ENCODE measurements at regions not wholly inside any gene's neighbourhood (a gene's known extent, or its start where the extent isn't known, plus 50 kb on each side); places are given as distances from the start of the nearest gene placed in this dataset.
A peak's percentile ranks its signal among the peaks of the same experiment; 100 is the strongest.
"Not testable (repeated sequence)": the region's sequence is repeated elsewhere in the genome, so short reads cannot be mapped to it uniquely, and the experiment has no call there.

DNA sequence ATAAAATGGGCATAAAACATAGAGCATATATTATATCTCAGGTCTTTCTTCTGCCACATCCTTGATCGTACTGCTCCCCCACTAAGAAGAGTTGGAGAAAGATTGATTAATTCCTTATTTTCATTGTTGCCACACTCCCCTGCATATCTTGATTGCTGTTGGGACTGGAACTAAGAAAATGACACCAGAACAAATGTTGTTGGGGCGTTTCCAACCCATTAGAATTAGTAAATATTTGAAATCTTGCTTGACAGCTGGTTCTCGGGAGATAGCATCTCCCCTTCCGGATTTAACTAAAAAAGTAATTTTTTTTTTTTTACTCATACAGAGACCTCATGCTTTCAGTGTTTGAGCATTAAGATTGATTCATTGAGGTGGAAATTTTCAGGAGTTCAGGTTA is 493.0 kb upstream of the PLXNA2 start:
- no peaks in the 10 kb centered on the region for H3K36me3 ChIP-seq (replicated peaks; ENCODE audit: insufficient read depth, low read length)
- TF ChIP-seq, protein P1, sequence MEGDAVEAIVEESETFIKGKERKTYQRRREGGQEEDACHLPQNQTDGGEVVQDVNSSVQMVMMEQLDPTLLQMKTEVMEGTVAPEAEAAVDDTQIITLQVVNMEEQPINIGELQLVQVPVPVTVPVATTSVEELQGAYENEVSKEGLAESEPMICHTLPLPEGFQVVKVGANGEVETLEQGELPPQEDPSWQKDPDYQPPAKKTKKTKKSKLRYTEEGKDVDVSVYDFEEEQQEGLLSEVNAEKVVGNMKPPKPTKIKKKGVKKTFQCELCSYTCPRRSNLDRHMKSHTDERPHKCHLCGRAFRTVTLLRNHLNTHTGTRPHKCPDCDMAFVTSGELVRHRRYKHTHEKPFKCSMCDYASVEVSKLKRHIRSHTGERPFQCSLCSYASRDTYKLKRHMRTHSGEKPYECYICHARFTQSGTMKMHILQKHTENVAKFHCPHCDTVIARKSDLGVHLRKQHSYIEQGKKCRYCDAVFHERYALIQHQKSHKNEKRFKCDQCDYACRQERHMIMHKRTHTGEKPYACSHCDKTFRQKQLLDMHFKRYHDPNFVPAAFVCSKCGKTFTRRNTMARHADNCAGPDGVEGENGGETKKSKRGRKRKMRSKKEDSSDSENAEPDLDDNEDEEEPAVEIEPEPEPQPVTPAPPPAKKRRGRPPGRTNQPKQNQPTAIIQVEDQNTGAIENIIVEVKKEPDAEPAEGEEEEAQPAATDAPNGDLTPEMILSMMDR (IDR thresholded peaks at IDR 0.05; ENCODE audit: low read length): no peak
- TF ChIP-seq EZH2 (optimal IDR thresholded peaks at IDR 0.05; ENCODE audit: low read depth, low read length): no peak
- no peak for TF ChIP-seq EZH2phosphoT487 (IDR thresholded peaks at IDR 0.05; ENCODE audit: low read length)
- no peak overlapping the region for H3K9ac ChIP-seq (ENCODE audit: low read length)
- H3K9me3 ChIP-seq (replicated peaks; ENCODE audit: insufficient read depth, low read length): no peaks in the 10 kb centered on the region
- H4K20me1 ChIP-seq (ENCODE audit: insufficient read depth, low read length): no peaks in the 10 kb centered on the region
- no peak overlapping the region for H2AFZ ChIP-seq (ENCODE audit: low read length)
- H3K79me2 ChIP-seq (ENCODE audit: low read length): no peaks in the 10 kb centered on the region
- no peak overlapping the region for H3K4me2 ChIP-seq (ENCODE audit: low read depth, low read length)
- H3K4me1 ChIP-seq (ENCODE audit: low read length): peaks cover 11% of the 10 kb centered on the region
- no peaks in the 10 kb centered on the region for H3K9me2 ChIP-seq (replicated peaks; ENCODE audit: insufficient read depth, low read length)
- no peaks in the 10 kb centered on the region for H3K27me3 ChIP-seq (replicated peaks; ENCODE audit: insufficient read depth, low read length)
- 0 out of 2 replicates have a peak, but pooled peaks cover 4% of the 10 kb centered on the region for H3F3A ChIP-seq (ENCODE audit: insufficient read depth, low read length)
- no peak overlapping the region for H3K27ac ChIP-seq (ENCODE audit: low read length)
- no peak for DNase-seq
- H3K4me3 ChIP-seq (ENCODE audit: low read length): no peak overlapping the region

DNA sequence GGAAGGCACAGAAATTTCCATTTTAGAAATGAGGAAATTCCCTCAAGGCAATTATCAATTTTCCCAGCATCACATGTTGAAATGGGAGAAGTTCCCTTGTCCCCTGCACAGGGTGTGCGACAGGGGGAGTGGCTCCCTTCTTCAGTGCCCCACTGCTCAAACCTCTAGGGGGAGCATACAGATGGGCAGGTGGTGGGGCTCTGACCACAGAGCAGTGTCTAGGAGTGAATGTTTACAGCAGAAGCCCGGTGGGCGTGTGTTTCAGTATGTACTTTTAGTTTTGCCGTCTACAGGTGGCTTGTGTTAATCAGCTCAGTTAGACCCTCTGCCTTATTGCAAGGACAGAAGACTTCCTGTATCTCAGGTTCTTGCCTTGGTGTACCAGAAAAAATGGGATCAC is 493.7 kb upstream of the PLXNA2 start:
- Histone ChIP-seq H3K79me2 (ENCODE audit: low read length) (no peaks in the 10 kb centered on the region), H3K4me1 (ENCODE audit: low read length) (peaks cover 7% of the 10 kb centered on the region), H2AFZ (ENCODE audit: low read length) (no peak overlapping the region), H3F3A (ENCODE audit: insufficient read depth, low read length) (0 out of 2 replicates have a peak, but pooled peaks cover 4% of the 10 kb centered on the region), H3K4me3 (ENCODE audit: low read length) (no peak overlapping the region), H3K27ac (ENCODE audit: low read length) (no peak overlapping the region), H3K9me2 (replicated peaks; ENCODE audit: insufficient read depth, low read length) (no peaks in the 10 kb centered on the region), H3K4me2 (ENCODE audit: low read depth, low read length) (no peak overlapping the region), H4K20me1 (ENCODE audit: insufficient read depth, low read length) (no peaks in the 10 kb centered on the region), H3K27me3 (replicated peaks; ENCODE audit: insufficient read depth, low read length) (no peaks in the 10 kb centered on the region), H3K9ac (ENCODE audit: low read length) (no peak overlapping the region), H3K36me3 (replicated peaks; ENCODE audit: insufficient read depth, low read length) (no peaks in the 10 kb centered on the region), H3K9me3 (replicated peaks; ENCODE audit: insufficient read depth, low read length) (no peaks in the 10 kb centered on the region)
- TF ChIP-seq, protein P1 (IDR thresholded peaks at IDR 0.05; ENCODE audit: low read length): peak; percentile 22; the same call in 1 of the 2 replicates
- no peak for TF ChIP-seq EZH2phosphoT487 (IDR thresholded peaks at IDR 0.05; ENCODE audit: low read length)
- peak; percentile 33 for DNase-seq

DNA sequence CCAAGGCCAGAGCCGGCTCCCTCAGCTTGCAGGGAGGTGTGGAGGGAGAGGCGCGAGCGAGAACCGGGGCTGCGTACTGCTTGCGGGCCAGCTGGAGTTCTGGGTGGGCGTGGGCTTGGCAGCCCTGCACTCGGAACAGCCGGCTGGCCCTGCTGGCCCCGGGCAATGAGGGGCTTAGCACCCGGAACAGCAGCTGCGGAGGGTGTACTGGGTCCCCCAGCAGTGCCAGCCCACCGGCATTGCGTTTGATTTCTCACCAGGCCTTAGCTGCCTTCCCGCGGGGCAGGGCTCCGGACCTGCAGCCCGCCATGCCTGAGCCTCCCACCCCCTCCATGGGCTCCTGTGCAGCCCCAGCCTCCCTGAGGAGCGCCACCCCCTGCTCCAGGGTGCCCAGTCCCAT is 495.5 kb upstream of the PLXNA2 start:
- H3K4me1 ChIP-seq (ENCODE audit: low read length); H3K9me3 ChIP-seq (replicated peaks; ENCODE audit: insufficient read depth, low read length); H3K36me3 ChIP-seq (replicated peaks; ENCODE audit: insufficient read depth, low read length); H3K79me2 ChIP-seq (ENCODE audit: low read length); H2AFZ ChIP-seq (ENCODE audit: low read length); H4K20me1 ChIP-seq (ENCODE audit: insufficient read depth, low read length); H3K27ac ChIP-seq (ENCODE audit: low read length); H3K27me3 ChIP-seq (replicated peaks; ENCODE audit: insufficient read depth, low read length); H3K9me2 ChIP-seq (replicated peaks; ENCODE audit: insufficient read depth, low read length); H3F3A ChIP-seq (ENCODE audit: insufficient read depth, low read length); H3K4me3 ChIP-seq (ENCODE audit: low read length); DNase-seq; H3K4me2 ChIP-seq (ENCODE audit: low read depth, low read length); H3K9ac ChIP-seq (ENCODE audit: low read length): not testable (repeated sequence)

DNA sequence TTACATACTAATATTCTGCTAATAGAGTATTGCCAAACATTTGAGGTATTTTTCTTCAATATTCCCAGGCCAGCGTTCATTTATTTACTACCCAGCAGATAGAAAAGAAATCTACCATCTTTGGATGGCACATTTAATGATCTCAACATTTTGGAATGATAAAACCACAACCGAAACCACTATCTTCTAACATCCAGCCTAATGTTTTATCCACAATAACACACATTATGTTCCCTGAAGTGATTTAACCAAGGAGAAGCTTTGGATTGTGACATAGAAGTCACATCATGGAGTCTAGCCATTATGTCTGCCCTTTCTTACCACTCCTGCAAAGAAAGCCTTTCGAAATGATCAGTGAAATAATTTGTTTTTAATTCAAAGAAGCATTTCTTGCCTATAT is 497.1 kb upstream of the PLXNA2 start:
- no peaks in the 10 kb centered on the region for H4K20me1 ChIP-seq (ENCODE audit: insufficient read depth, low read length)
- no peaks in the 10 kb centered on the region for H3K4me1 ChIP-seq (ENCODE audit: low read length)
- H3K4me3 ChIP-seq (ENCODE audit: low read length): no peak overlapping the region
- no peaks in the 10 kb centered on the region for H3K36me3 ChIP-seq (replicated peaks; ENCODE audit: insufficient read depth, low read length)
- H2AFZ ChIP-seq (ENCODE audit: low read length): no peak overlapping the region
- no peaks in the 10 kb centered on the region for H3K79me2 ChIP-seq (ENCODE audit: low read length)
- no peak overlapping the region for H3K9ac ChIP-seq (ENCODE audit: low read length)
- no peak overlapping the region for H3K27ac ChIP-seq (ENCODE audit: low read length)
- H3K4me2 ChIP-seq (ENCODE audit: low read depth, low read length): no peak overlapping the region
- H3K27me3 ChIP-seq (replicated peaks; ENCODE audit: insufficient read depth, low read length): no peaks in the 10 kb centered on the region
- TF ChIP-seq EZH2 (optimal IDR thresholded peaks at IDR 0.05; ENCODE audit: low read depth, low read length) (no peak), EZH2phosphoT487 (IDR thresholded peaks at IDR 0.05; ENCODE audit: low read length) (no peak)
- TF ChIP-seq, protein P1 (IDR thresholded peaks at IDR 0.05; ENCODE audit: low read length): no peak
- no peaks in the 10 kb centered on the region for H3K9me3 ChIP-seq (replicated peaks; ENCODE audit: insufficient read depth, low read length)
- H3K9me2 ChIP-seq (replicated peaks; ENCODE audit: insufficient read depth, low read length): no peaks in the 10 kb centered on the region
- H3F3A ChIP-seq (ENCODE audit: insufficient read depth, low read length): no peaks in the 10 kb centered on the region
- no peak for DNase-seq

Data from MM.1S (cell line).